Left lung (tissue), 4 donors: ENCODE measurements at regions not wholly inside any gene's neighbourhood (a gene's known extent, or its start where the extent isn't known, plus 50 kb on each side); places are given as distances from the start of the nearest gene placed in this dataset.

ENCODE experiments used
- ATAC-seq: fragments of 200-7000 bp; cut with Tn5 transposase; one replicate; pipeline ENCODE4 v1.9.1; 2020; ENCODE audit warnings: moderate library complexity
- DNase-seq, 4 donors: peaks; one replicate each; pipeline ENCODE4 v3.0.0-alpha.2; 2013 to 2020
- H3K27ac ChIP-seq, 2 donors: fragments of 200-600 bp; sonication (generic) in 1 of 2; one replicate each; pipeline versions ENCODE4 v1.5.0 to v1.8.0; 2020 to 2021
- H3K27me3 ChIP-seq, 2 donors: fragments of 200-600 bp; sonication (generic) in 1 of 2; one replicate each; pipeline versions ENCODE4 v1.5.0 to v1.8.0; 2020 to 2021
- H3K36me3 ChIP-seq, 2 donors: fragments of 200-600 bp; sonication (generic) in 1 of 2; one replicate each; pipeline versions ENCODE4 v1.5.0 to v1.8.0; 2020 to 2021
- H3K4me1 ChIP-seq, 2 donors: fragments of 200-600 bp; one replicate each; pipeline ENCODE4 v1.8.0; 2021
- H3K4me3 ChIP-seq, 2 donors: fragments of 200-600 bp; sonication (generic) in 1 of 2; one replicate each; pipeline versions ENCODE4 v1.5.0 to v1.8.0; 2020 to 2021; ENCODE audit warnings: mild to moderate bottlenecking in 1 of 2
- H3K9me3 ChIP-seq, 2 donors: fragments of 200-600 bp; sonication (generic) in 1 of 2; one replicate each; pipeline versions ENCODE4 v1.5.0 to v1.8.0; 2020 to 2021
- CTCF ChIP-seq, 2 donors: fragments of 200-600 bp; sonication (generic) in 1 of 2; IDR thresholded peaks; one replicate each; pipeline versions ENCODE4 v1.5.0 to v1.8.0; 2021; ENCODE audit warnings: antibody characterized with exemption in 2 of 2
- intact Hi-C, 2 donors: fragments of 100-400 bp; cut with DNase I; formaldehyde crosslinking; loops; one replicate each; pipeline versions ENCODE4 v1.11.2 to v1.14.2; 2022
- donor health status: DM: no; HTN: yes; CAD: no.
- donor health status: DM: no; HTN: no; CAD: no.

GRCh38 chr3:153456833-153457545 lies 295.0 kb downstream of the RAP2B start:
- DNase-seq (no peak), ATAC-seq (no peak)
- Histone ChIP-seq H3K27me3 (no peaks in the 10 kb centered on the region), H3K9me3 (no peaks in the 10 kb centered on the region), H3K36me3 (no peaks in the 10 kb centered on the region), H3K4me3 (no peak overlapping the region), H3K27ac (no peak overlapping the region), H3K4me1 (no peaks in the 10 kb centered on the region)
- intact Hi-C loops, result no loop called here
- no peak for TF ChIP-seq CTCF (IDR thresholded peaks at IDR 0.05)

DNA sequence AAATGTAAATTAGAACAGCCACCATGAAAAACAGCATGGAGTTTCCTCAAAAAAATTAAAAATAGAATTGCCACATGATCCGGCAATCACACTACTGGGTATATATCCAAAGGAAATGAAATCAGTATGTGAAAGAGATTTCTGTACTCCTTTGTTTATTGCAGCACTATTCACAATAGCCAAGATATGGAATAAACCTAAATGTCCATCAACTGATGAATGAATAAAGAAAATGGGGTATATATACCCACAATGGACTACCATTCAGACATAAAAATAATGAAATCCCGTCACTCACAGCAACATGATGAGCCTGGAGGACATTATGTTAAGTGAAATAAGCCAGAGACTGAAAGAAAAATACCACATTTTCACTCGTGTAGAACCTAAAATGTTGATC lies 296.9 kb downstream of the RAP2B start:
- no peak overlapping the region for H3K27ac ChIP-seq
- DNase-seq, result no peak
- H3K27me3 ChIP-seq, result no peaks in the 10 kb centered on the region
- no peak for TF ChIP-seq CTCF (IDR thresholded peaks at IDR 0.05)
- intact Hi-C loops, result no loop called here
- ATAC-seq, result no peak
- no peaks in the 10 kb centered on the region for H3K4me1 ChIP-seq
- H3K4me3 ChIP-seq, result no peak overlapping the region
- H3K36me3 ChIP-seq, result no peaks in the 10 kb centered on the region
- H3K9me3 ChIP-seq, result no peaks in the 10 kb centered on the region

DNA sequence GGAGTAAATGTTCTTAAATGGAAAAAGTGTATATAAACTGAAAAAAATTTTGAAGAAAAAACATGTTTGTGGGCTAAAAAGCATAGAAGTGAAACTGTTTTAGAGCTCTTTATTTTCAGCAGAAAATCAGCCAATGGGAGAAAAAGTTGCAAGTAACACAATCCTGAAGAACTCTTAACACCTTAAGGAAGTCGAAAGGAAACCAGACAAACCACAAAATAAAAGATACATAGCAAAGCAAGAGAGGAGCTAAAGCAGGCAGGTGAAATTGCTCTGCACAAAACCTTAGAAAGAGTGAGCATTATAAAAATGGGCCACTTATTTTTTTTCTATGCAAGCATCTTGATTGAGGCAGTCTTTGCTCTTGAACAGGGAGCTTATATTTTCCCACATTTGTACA lies 300.5 kb downstream of the RAP2B start:
- H3K27ac ChIP-seq, result no peak overlapping the region
- intact Hi-C loops, result no loop called here
- no peak for TF ChIP-seq CTCF (IDR thresholded peaks at IDR 0.05)
- H3K4me3 ChIP-seq, result no peak overlapping the region
- ATAC-seq (no peak), DNase-seq (no peak)
- no peaks in the 10 kb centered on the region for H3K27me3 ChIP-seq
- no peaks in the 10 kb centered on the region for H3K4me1 ChIP-seq
- no peaks in the 10 kb centered on the region for H3K9me3 ChIP-seq
- H3K36me3 ChIP-seq, result no peaks in the 10 kb centered on the region

GRCh38 chr3:153463895-153464294 lies 301.9 kb downstream of the RAP2B start:
- no peak overlapping the region for H3K27ac ChIP-seq
- H3K4me3 ChIP-seq, result no peak overlapping the region
- no peaks in the 10 kb centered on the region for H3K4me1 ChIP-seq
- no peak for TF ChIP-seq CTCF (IDR thresholded peaks at IDR 0.05)
- H3K27me3 ChIP-seq, result no peaks in the 10 kb centered on the region
- no peaks in the 10 kb centered on the region for H3K36me3 ChIP-seq
- no peaks in the 10 kb centered on the region for H3K9me3 ChIP-seq
- no peak for ATAC-seq
- DNase-seq, result no peak
- intact Hi-C loops, result no loop called here

DNA sequence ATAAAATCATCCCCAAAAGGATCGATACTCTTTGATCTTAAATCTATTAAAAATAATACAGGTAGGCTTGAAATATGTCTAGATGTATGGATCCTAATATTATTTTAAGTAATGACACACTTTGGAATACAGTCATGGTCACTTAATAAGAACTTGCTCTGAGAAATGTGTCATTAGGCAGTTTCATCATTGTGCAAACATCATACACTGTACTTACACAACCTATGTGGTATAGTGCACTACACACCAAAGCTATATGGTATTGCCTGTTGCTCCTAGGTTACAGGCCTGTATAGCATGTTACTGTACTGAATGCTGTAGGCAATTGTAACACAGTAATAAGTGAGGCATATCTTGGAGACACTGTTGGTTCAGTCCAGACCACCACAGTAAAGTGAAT lies 307.1 kb downstream of the RAP2B start:
- DNase-seq (no peak), ATAC-seq (no peak)
- Histone ChIP-seq H3K4me1 (no peaks in the 10 kb centered on the region), H3K27ac (no peak overlapping the region), H3K9me3 (no peaks in the 10 kb centered on the region), H3K27me3 (no peaks in the 10 kb centered on the region), H3K36me3 (no peaks in the 10 kb centered on the region), H3K4me3 (no peak overlapping the region)
- TF ChIP-seq CTCF (IDR thresholded peaks at IDR 0.05), result no peak
- intact Hi-C loops, result no loop called here
